ENCODE measurements at regions not wholly inside any gene's neighbourhood (a gene's known extent, or its start where the extent isn't known, plus 50 kb on each side); places are given as distances from the start of the nearest gene placed in this dataset.

DNA sequence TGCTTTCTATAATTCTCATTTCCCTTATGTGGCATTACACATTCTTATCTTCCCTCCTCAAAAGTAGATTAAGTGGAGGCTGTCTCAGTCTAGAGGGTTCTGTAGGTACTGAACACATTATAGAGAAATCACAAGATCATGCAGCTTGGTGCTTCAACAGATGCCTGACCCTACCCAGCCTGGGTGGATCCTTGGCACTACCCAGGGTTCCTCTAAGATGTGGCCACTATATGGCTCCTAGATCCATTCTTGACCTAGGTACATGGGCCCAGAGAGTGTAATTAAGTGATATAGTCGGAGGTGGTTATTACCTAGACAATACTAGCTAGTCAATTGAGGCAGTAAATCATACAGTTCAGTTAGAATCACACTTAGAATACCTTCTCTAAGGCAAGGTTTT, 213.9 kb downstream of the AKAP7 start:
- no peak overlapping the region for H2AFZ ChIP-seq (ENCODE audit: low read depth, low read length)

DNA sequence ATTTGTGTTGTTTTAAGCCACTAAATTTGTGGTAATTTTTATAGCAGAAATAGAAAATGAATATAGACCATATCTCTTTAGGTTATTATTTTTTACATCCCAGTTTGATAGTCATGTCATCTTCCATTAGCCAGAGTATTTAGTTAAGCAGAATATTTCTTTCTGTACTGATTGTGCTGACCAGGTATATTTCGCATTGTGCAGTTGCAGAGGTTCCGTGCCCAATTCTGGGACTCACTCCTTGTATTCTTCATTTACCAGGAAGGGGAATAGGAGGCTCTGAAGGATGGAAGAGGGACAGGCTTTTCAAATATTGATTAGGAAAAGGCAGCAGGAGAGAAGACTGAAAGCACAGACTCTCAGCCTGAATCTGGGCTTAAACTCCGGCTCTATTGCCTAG, 217.8 kb downstream of the AKAP7 start:
- no peak overlapping the region for H3K4me2 ChIP-seq (ENCODE audit: low read length)
- no peak overlapping the region for H3K9ac ChIP-seq (ENCODE audit: low read length)
- no peaks in the 10 kb centered on the region for H3K27me3 ChIP-seq (ENCODE audit: insufficient read depth, low read depth, low read length)
- no peak overlapping the region for H2AFZ ChIP-seq (ENCODE audit: low read depth, low read length)
- no peaks in the 10 kb centered on the region for H3K79me2 ChIP-seq (replicated peaks; ENCODE audit: insufficient read depth, low read length)
- no peaks in the 10 kb centered on the region for H3F3A ChIP-seq (ENCODE audit: insufficient read depth, low read length, poor library complexity, severe bottlenecking)
- H3K9me2 ChIP-seq (ENCODE audit: insufficient read depth, low read length) = no peaks in the 10 kb centered on the region
- H3K27ac ChIP-seq (ENCODE audit: low read length) = no peak overlapping the region
- no peaks in the 10 kb centered on the region for H4K20me1 ChIP-seq (ENCODE audit: insufficient read depth)
- H3K4me3 ChIP-seq (ENCODE audit: low read length) = no peak overlapping the region
- H3K36me3 ChIP-seq (ENCODE audit: insufficient read depth, low read length) = no peaks in the 10 kb centered on the region
- no peaks in the 10 kb centered on the region for H3K9me3 ChIP-seq (ENCODE audit: low read length)
- TF ChIP-seq EP300 (conservative IDR thresholded peaks at IDR 0.05; ENCODE audit: poor library complexity, severe bottlenecking) (no peak), REST (IDR thresholded peaks at IDR 0.05; ENCODE audit: borderline replicate concordance) (no peak), TAF1 (IDR thresholded peaks at IDR 0.05; ENCODE audit: low read depth) (no peak), RAD21 (conservative IDR thresholded peaks at IDR 0.05) (no peak), CTCF (IDR thresholded peaks at IDR 0.05; ENCODE audit: poor library complexity, severe bottlenecking) (no peak), EZH2 (IDR thresholded peaks at IDR 0.05; ENCODE audit: borderline replicate concordance, insufficient read depth, low read length, poor library complexity, severe bottlenecking) (no peak)

More for the DNA sequence above, 213.9 kb downstream of the AKAP7 start:
- H3K9me2 ChIP-seq (ENCODE audit: insufficient read depth, low read length) = no peaks in the 10 kb centered on the region
- no peak overlapping the region for H3K4me3 ChIP-seq (ENCODE audit: low read length)
- no peaks in the 10 kb centered on the region for H3K36me3 ChIP-seq (ENCODE audit: insufficient read depth, low read length)
- TF ChIP-seq EZH2 (IDR thresholded peaks at IDR 0.05; ENCODE audit: borderline replicate concordance, insufficient read depth, low read length, poor library complexity, severe bottlenecking) (no peak), CTCF (IDR thresholded peaks at IDR 0.05; ENCODE audit: poor library complexity, severe bottlenecking) (no peak), SMC3 (conservative IDR thresholded peaks at IDR 0.05; ENCODE audit: poor library complexity) (no peak), POLR2AphosphoS5 (IDR thresholded peaks at IDR 0.05) (no peak), EP300 (conservative IDR thresholded peaks at IDR 0.05; ENCODE audit: poor library complexity, severe bottlenecking) (no peak), MXI1 (conservative IDR thresholded peaks at IDR 0.05; ENCODE audit: poor library complexity, severe bottlenecking) (no peak), TAF1 (IDR thresholded peaks at IDR 0.05; ENCODE audit: low read depth) (no peak), REST (IDR thresholded peaks at IDR 0.05; ENCODE audit: borderline replicate concordance) (no peak), RAD21 (conservative IDR thresholded peaks at IDR 0.05) (no peak)
- no peaks in the 10 kb centered on the region for H3F3A ChIP-seq (ENCODE audit: insufficient read depth, low read length, poor library complexity, severe bottlenecking)
- no peaks in the 10 kb centered on the region for H4K20me1 ChIP-seq (ENCODE audit: insufficient read depth)
- H3K4me2 ChIP-seq (ENCODE audit: low read length) = no peak overlapping the region
- no peaks in the 10 kb centered on the region for H3K27me3 ChIP-seq (ENCODE audit: insufficient read depth, low read depth, low read length)
- H3K79me2 ChIP-seq (replicated peaks; ENCODE audit: insufficient read depth, low read length) = no peaks in the 10 kb centered on the region
- H3K9me3 ChIP-seq (ENCODE audit: low read length) = no peaks in the 10 kb centered on the region
- H3K27ac ChIP-seq (ENCODE audit: low read length) = no peak overlapping the region
- H3K9ac ChIP-seq (ENCODE audit: low read length) = no peak overlapping the region

Measured in neural cell (in vitro differentiated cells).